Effector memory CD8-positive, alpha-beta T cell (primary cell): ENCODE measurements at regions not wholly inside any gene's neighbourhood (a gene's known extent, or its start where the extent isn't known, plus 50 kb on each side); places are given as distances from the start of the nearest gene placed in this dataset.

ENCODE experiments used
- ATAC-seq: fragments of 150-1000 bp; cut with Tn5 transposase; replicated peaks from 2 replicates; pipeline ENCODE4 v1.10.0; 2021; ENCODE audit warnings: mild to moderate bottlenecking, moderate library complexity
- DNase-seq, 3 experiments: peaks; one replicate each; pipeline ENCODE4 v3.0.0; 2021
- H3K27ac Mint-ChIP-seq, 2 donors: one replicate each; pipeline ENCODE4 v1.8.0; 2022; ENCODE audit warnings: mild to moderate bottlenecking in 2 of 2, mixed read lengths in 2 of 2, moderate library complexity in 2 of 2
- H3K27me3 Mint-ChIP-seq, 2 donors: one replicate each; pipeline ENCODE4 v1.8.0; 2022; ENCODE audit warnings: mixed read lengths in 2 of 2
- H3K36me3 Mint-ChIP-seq: one replicate; pipeline ENCODE4 v1.8.0; 2022; ENCODE audit warnings: mild to moderate bottlenecking, moderate library complexity, mixed read lengths; ENCODE audit not compliant: insufficient read depth
- H3K4me1 Mint-ChIP-seq, 2 donors: one replicate each; pipeline ENCODE4 v1.8.0; 2022; ENCODE audit warnings: low read depth in 2 of 2, mixed read lengths in 2 of 2
- H3K4me3 Mint-ChIP-seq, 2 donors: one replicate each; pipeline ENCODE4 v1.8.0; 2022; ENCODE audit warnings: mild to moderate bottlenecking in 2 of 2, mixed read lengths in 2 of 2, moderate library complexity in 2 of 2
- H3K9me3 Mint-ChIP-seq, 2 donors: one replicate each; pipeline ENCODE4 v1.8.0; 2022; ENCODE audit warnings: mixed read lengths in 2 of 2

DNA sequence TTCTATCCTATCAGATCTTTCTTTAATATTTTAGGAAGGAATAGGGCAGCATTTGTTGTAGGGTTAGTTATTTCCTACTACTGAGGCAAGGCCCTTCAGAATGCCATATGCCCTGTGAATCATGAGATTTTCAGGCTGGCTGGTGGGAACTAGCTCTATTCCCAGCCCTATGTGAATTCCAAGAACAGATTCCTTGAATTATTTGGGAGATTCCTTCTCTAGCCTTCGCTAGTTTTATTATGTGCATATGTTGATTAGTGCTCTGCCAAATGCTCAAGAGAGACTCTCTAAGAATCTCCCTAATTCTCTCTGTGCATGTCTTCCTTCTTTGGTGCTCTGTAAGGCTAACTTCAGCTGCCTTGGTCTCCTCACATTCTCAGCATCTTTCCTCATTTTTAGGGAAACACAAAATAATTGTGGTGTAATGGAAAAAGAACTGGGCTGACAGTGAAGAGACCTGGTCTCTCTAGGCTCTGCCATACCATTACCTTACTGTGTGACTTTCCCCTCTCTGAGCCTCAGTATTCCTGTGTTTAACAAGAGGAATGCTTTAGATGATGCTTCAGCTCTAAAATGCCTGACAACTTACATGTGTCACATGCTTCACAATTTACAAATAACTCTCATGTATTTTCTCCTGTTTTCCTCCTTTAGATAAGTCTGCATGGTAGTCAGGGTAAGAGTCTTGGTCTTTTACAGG is 79.7 kb downstream of the VMA21 start:
- Mint-ChIP-seq H3K9me3 (no peaks in the 10 kb centered on the region), H3K36me3 (no peaks in the 10 kb centered on the region), H3K27me3 (peaks cover 0 to 8% of the 10 kb centered on the region in 2 donors), H3K4me1 (no peaks in the 10 kb centered on the region), H3K27ac (no peak overlapping the region), H3K4me3 (no peak overlapping the region)
- no peak for ATAC-seq
- DNase-seq: no peak

DNA sequence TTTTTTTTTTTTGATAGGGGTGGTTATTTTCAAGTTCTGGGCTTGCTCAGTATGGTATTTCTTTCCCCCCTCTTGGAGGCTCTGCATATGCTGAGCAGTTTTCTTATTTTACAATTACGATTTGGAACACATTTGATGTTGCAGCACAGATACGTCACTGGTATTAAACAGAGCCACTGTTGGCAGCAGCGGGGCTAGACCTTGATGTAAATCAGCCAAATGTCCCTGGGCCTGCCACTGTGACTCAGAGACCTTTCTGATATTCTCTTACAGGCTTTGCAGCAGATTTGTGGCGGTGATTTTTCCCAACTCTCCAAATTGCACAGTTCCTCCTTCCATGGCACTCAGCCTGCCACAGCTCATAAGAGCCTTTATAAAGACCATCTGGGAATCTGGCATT is 81.1 kb downstream of the VMA21 start:
- peaks cover 0 to 8% of the 10 kb centered on the region in 2 donors for H3K27me3 Mint-ChIP-seq
- ATAC-seq (no peak), DNase-seq (no peak)
- no peak overlapping the region for H3K27ac Mint-ChIP-seq
- no peaks in the 10 kb centered on the region for H3K4me1 Mint-ChIP-seq
- no peak overlapping the region for H3K4me3 Mint-ChIP-seq
- H3K9me3 Mint-ChIP-seq: no peaks in the 10 kb centered on the region
- no peaks in the 10 kb centered on the region for H3K36me3 Mint-ChIP-seq

DNA sequence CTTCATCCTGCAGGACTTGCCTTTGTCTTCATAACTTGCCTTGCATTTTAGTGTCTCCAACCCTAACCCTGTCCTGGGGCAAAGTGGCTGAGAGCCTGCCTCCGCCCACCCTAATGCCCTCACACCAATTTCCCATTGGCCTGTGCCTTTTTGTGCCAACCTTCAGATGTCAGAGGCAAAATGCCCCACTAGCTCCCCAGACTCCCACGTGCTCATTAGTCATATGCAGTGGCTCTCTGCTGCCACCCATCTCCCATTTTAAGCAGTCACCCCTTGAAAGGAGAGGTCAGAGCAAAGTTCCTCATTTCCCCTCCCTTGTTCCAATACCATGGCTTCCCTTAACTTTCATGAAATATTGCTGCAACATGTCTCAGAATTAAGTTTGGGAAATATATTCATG is 74.8 kb upstream of the PASD1 start:
- H3K4me3 Mint-ChIP-seq: no peak overlapping the region
- DNase-seq (peak in 2 of 3 experiments; percentile 1 to 2), ATAC-seq (peak; percentile 36)
- peaks cover 2% of the 10 kb centered on the region for H3K36me3 Mint-ChIP-seq
- no peak overlapping the region for H3K27ac Mint-ChIP-seq
- peaks cover 0 to 2% of the 10 kb centered on the region in 2 donors for H3K4me1 Mint-ChIP-seq
- H3K27me3 Mint-ChIP-seq: no peaks in the 10 kb centered on the region
- no peaks in the 10 kb centered on the region for H3K9me3 Mint-ChIP-seq

DNA sequence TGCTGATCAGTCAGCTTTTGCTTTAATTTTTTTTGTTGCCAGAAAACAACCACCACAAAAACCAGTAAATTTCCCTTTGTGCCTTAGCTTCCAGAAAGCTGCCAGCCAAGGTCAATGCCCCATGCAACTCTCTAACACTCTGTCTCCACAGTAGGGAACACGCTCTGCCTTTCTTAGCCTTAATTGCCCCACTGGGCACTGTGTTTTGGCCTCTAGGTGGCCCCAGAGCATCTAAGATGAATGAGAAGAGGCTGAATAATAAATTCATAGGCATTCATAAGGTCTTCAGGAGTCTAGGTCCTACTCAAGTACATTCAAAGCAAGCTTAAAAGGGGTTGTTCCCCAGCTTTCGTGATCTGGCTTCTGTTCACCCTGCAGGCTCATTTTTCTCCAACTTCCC is 57.7 kb upstream of the PASD1 start:
- H3K4me1 Mint-ChIP-seq: no peaks in the 10 kb centered on the region
- ATAC-seq: no peak

DNA sequence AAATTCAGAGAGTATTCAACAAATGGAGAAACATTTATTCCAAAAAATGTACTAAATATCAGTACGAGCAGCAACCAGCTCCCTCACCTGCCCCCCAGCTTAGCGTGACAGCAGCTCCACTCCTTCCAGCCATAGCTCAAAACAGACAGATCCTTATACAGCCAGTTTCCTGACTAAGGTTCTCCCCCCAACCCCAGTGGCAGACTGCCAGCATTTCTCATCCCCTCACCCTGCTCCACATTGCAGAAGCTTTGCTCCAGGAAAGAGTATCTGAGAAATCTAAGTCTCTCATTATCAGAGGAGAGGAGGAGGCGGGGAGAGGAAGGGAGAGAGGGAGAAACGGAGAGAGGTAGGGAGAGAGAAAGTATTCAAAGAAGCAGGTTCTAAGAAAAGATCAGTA is 53.3 kb upstream of the PASD1 start:
- H3K4me3 Mint-ChIP-seq: no peak overlapping the region
- H3K4me1 Mint-ChIP-seq: no peaks in the 10 kb centered on the region
- no peaks in the 10 kb centered on the region for H3K36me3 Mint-ChIP-seq
- DNase-seq: no peak
- no peaks in the 10 kb centered on the region for H3K9me3 Mint-ChIP-seq
- peaks cover 16 to 45% of the 10 kb centered on the region in 2 donors for H3K27me3 Mint-ChIP-seq
- ATAC-seq: no peak
- H3K27ac Mint-ChIP-seq: no peak overlapping the region

More for the DNA sequence above, 57.7 kb upstream of the PASD1 start:
- no peaks in the 10 kb centered on the region for H3K9me3 Mint-ChIP-seq
- H3K4me3 Mint-ChIP-seq: no peak overlapping the region
- no peaks in the 10 kb centered on the region for H3K36me3 Mint-ChIP-seq
- no peak for DNase-seq
- peaks cover 19 to 36% of the 10 kb centered on the region in 2 donors for H3K27me3 Mint-ChIP-seq
- H3K27ac Mint-ChIP-seq: no peak overlapping the region

DNA sequence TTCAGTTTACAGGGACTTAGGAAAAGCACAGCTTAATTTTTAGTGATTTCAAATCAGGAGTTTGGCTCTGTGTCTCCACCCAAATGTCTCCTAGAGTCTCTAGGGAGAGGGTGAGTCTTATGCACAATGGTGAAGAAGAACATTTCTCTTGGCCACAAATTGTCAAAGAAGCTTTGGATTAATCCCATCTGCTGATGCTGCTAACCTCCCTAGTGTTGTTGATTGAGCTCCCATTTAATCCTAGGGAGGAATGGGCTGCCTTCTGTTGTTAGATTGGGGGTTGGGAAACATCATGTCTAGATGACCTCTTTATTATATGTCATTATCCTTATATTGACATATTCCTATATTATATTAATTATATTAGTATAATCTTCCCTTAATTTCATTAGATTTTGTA is 50.0 kb upstream of the PASD1 start:
- H3K9me3 Mint-ChIP-seq: no peaks in the 10 kb centered on the region
- no peak overlapping the region for H3K4me3 Mint-ChIP-seq
- no peak overlapping the region for H3K27ac Mint-ChIP-seq
- DNase-seq (no peak), ATAC-seq (no peak)
- H3K4me1 Mint-ChIP-seq: no peaks in the 10 kb centered on the region
- peaks cover 16 to 44% of the 10 kb centered on the region in 2 donors for H3K27me3 Mint-ChIP-seq
- H3K36me3 Mint-ChIP-seq: no peaks in the 10 kb centered on the region
